ENCODE measurements at regions not wholly inside any gene's neighbourhood (a gene's known extent, or its start where the extent isn't known, plus 50 kb on each side); places are given as distances from the start of the nearest gene placed in this dataset.
"Not testable (repeated sequence)": the region's sequence is repeated elsewhere in the genome, so short reads cannot be mapped to it uniquely, and the experiment has no call there.

GRCh38 chr6:133136177-133136880, 104.8 kb upstream of the EYA4 start:
- H2AFZ ChIP-seq = no peak overlapping the region
- H3K4me2 ChIP-seq (ENCODE audit: low read length) = no peak overlapping the region
- TF ChIP-seq CTCF (IDR thresholded peaks at IDR 0.05) = no peak
- H3K9me3 ChIP-seq (ENCODE audit: control insufficient read depth, low read length) = no peaks in the 10 kb centered on the region
- H3K9ac ChIP-seq = no peak overlapping the region
- no peaks in the 10 kb centered on the region for H3K27me3 ChIP-seq (ENCODE audit: control insufficient read depth, insufficient read depth, low read length)
- H3K79me2 ChIP-seq = no peaks in the 10 kb centered on the region
- H3K4me3 ChIP-seq (ENCODE audit: low read depth, low read length) = no peak overlapping the region
- no peaks in the 10 kb centered on the region for H3K36me3 ChIP-seq (ENCODE audit: control insufficient read depth, insufficient read depth, low read length)
- H3K27ac ChIP-seq = no peak overlapping the region
- H3K4me1 ChIP-seq = no peaks in the 10 kb centered on the region

GRCh38 chr6:133147470-133148184, 93.5 kb upstream of the EYA4 start:
- not testable (repeated sequence) for H2AFZ ChIP-seq; H3K27me3 ChIP-seq (ENCODE audit: control insufficient read depth, insufficient read depth, low read length); H3K27ac ChIP-seq; H3K4me1 ChIP-seq; H3K79me2 ChIP-seq; H3K9ac ChIP-seq; H3K9me3 ChIP-seq (ENCODE audit: control insufficient read depth, low read length); H3K36me3 ChIP-seq (ENCODE audit: control insufficient read depth, insufficient read depth, low read length); H3K4me2 ChIP-seq (ENCODE audit: low read length); H3K4me3 ChIP-seq (ENCODE audit: low read depth, low read length)

- no peaks in the 10 kb centered on the region for H3K9me3 ChIP-seq (ENCODE audit: control insufficient read depth, low read length)
- H2AFZ ChIP-seq = no peak overlapping the region
- H3K79me2 ChIP-seq = no peaks in the 10 kb centered on the region
- TF ChIP-seq CTCF (IDR thresholded peaks at IDR 0.05) = no peak
- H3K4me1 ChIP-seq = no peaks in the 10 kb centered on the region
- H3K4me2 ChIP-seq (ENCODE audit: low read length) = no peak overlapping the region
- H3K4me3 ChIP-seq (ENCODE audit: low read depth, low read length) = no peak overlapping the region
- no peaks in the 10 kb centered on the region for H3K36me3 ChIP-seq (ENCODE audit: control insufficient read depth, insufficient read depth, low read length)
- H3K27ac ChIP-seq = no peak overlapping the region
- H3K27me3 ChIP-seq (ENCODE audit: control insufficient read depth, insufficient read depth, low read length) = no peaks in the 10 kb centered on the region
- no peak overlapping the region for H3K9ac ChIP-seq
These were observed 84.5 kb upstream of the EYA4 start for GRCh38 chr6:133156689-133157088.

- H2AFZ ChIP-seq = no peak overlapping the region
These were observed 83.2 kb upstream of the EYA4 start for GRCh38 chr6:133157995-133158394.

More at GRCh38 chr6:133157995-133158394, 83.2 kb upstream of the EYA4 start:
- no peak overlapping the region for H3K27ac ChIP-seq
- H3K4me2 ChIP-seq (ENCODE audit: low read length) = no peak overlapping the region
- H3K36me3 ChIP-seq (ENCODE audit: control insufficient read depth, insufficient read depth, low read length) = no peaks in the 10 kb centered on the region
- H3K27me3 ChIP-seq (ENCODE audit: control insufficient read depth, insufficient read depth, low read length) = no peaks in the 10 kb centered on the region
- no peak for TF ChIP-seq CTCF (IDR thresholded peaks at IDR 0.05)
- H3K4me1 ChIP-seq = no peaks in the 10 kb centered on the region
- no peak overlapping the region for H3K9ac ChIP-seq
- no peaks in the 10 kb centered on the region for H3K9me3 ChIP-seq (ENCODE audit: control insufficient read depth, low read length)
- no peak overlapping the region for H3K4me3 ChIP-seq (ENCODE audit: low read depth, low read length)
- no peaks in the 10 kb centered on the region for H3K79me2 ChIP-seq

Data from parathyroid adenoma (tissue), 2 donors.